ENCODE measurements at regions not wholly inside any gene's neighbourhood (a gene's known extent, or its start where the extent isn't known, plus 50 kb on each side); places are given as distances from the start of the nearest gene placed in this dataset.

DNA sequence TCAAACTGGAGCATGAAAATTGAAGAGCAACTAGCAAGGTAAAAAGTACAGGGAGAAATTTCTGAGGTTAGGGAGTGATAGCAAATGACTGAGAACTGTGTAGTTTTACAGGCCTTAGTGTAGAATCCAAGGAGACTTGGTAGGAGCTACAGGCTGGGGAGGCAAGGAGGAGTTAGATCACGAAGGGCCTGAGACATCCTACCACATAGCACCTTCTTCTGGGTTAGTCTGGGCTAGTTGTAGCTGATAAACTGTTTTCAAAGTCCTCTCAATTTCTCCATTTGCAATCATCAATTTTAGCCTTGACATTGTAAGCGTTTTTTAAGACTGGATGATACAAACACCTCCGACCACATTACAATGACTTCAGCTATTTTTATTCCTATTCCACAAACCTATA is 209.7 kb downstream of the TMEM200A start:
- no peak for DNase-seq (ENCODE audit: low read depth in 1 of 2, low spot score in 1 of 2)
- Histone ChIP-seq H3K4me3 (replicated peaks; ENCODE audit: insufficient read depth, low read length) (no peak overlapping the region), H3K27ac (replicated peaks) (no peak overlapping the region), H3K27me3 (ENCODE audit: insufficient read depth, poor library complexity, severe bottlenecking) (no peaks in the 10 kb centered on the region)
- TF ChIP-seq POLR2AphosphoS5 (IDR thresholded peaks at IDR 0.05; ENCODE audit: low read depth) (no peak), SPI1 (IDR thresholded peaks at IDR 0.05; ENCODE audit: borderline replicate concordance, low read depth) (no peak), GABPA (IDR thresholded peaks at IDR 0.05; ENCODE audit: low read depth) (no peak)
- TF ChIP-seq, protein P1, sequence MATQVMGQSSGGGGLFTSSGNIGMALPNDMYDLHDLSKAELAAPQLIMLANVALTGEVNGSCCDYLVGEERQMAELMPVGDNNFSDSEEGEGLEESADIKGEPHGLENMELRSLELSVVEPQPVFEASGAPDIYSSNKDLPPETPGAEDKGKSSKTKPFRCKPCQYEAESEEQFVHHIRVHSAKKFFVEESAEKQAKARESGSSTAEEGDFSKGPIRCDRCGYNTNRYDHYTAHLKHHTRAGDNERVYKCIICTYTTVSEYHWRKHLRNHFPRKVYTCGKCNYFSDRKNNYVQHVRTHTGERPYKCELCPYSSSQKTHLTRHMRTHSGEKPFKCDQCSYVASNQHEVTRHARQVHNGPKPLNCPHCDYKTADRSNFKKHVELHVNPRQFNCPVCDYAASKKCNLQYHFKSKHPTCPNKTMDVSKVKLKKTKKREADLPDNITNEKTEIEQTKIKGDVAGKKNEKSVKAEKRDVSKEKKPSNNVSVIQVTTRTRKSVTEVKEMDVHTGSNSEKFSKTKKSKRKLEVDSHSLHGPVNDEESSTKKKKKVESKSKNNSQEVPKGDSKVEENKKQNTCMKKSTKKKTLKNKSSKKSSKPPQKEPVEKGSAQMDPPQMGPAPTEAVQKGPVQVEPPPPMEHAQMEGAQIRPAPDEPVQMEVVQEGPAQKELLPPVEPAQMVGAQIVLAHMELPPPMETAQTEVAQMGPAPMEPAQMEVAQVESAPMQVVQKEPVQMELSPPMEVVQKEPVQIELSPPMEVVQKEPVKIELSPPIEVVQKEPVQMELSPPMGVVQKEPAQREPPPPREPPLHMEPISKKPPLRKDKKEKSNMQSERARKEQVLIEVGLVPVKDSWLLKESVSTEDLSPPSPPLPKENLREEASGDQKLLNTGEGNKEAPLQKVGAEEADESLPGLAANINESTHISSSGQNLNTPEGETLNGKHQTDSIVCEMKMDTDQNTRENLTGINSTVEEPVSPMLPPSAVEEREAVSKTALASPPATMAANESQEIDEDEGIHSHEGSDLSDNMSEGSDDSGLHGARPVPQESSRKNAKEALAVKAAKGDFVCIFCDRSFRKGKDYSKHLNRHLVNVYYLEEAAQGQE (IDR thresholded peaks at IDR 0.05; ENCODE audit: insufficient replicate concordance, low read depth), result no peak
- TF ChIP-seq, protein P2, sequence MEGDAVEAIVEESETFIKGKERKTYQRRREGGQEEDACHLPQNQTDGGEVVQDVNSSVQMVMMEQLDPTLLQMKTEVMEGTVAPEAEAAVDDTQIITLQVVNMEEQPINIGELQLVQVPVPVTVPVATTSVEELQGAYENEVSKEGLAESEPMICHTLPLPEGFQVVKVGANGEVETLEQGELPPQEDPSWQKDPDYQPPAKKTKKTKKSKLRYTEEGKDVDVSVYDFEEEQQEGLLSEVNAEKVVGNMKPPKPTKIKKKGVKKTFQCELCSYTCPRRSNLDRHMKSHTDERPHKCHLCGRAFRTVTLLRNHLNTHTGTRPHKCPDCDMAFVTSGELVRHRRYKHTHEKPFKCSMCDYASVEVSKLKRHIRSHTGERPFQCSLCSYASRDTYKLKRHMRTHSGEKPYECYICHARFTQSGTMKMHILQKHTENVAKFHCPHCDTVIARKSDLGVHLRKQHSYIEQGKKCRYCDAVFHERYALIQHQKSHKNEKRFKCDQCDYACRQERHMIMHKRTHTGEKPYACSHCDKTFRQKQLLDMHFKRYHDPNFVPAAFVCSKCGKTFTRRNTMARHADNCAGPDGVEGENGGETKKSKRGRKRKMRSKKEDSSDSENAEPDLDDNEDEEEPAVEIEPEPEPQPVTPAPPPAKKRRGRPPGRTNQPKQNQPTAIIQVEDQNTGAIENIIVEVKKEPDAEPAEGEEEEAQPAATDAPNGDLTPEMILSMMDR (IDR thresholded peaks at IDR 0.05; ENCODE audit: insufficient read depth, low read length), result no peak

DNA sequence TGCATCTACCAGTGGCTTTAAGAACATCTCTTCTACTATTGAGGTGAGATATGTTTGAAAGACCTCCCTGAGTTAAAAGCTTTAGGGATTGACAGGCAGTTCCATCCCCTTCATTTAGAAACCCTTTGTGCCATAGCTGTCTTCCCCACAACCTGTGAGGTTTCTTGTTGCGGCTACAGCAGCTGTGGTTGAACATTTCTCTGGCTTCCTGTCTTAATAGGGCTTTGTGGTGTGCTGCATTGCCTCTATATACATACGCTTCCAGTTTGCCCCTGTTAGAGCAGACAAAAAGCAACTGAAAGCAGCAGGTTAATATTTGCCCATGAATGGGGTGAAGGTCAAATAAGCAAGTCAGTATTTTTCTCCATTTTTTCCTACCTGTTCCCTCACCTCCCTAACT is 210.2 kb downstream of the TMEM200A start:
- no peak overlapping the region for H3K4me3 ChIP-seq (replicated peaks; ENCODE audit: insufficient read depth, low read length)
- DNase-seq (ENCODE audit: low read depth in 1 of 2, low spot score in 1 of 2), result no peak
- H3K27ac ChIP-seq (replicated peaks), result no peak overlapping the region
- TF ChIP-seq, protein P1 (IDR thresholded peaks at IDR 0.05; ENCODE audit: insufficient replicate concordance, low read depth), result no peak
- TF ChIP-seq POLR2AphosphoS5 (IDR thresholded peaks at IDR 0.05; ENCODE audit: low read depth) (no peak), GABPA (IDR thresholded peaks at IDR 0.05; ENCODE audit: low read depth) (no peak), SPI1 (IDR thresholded peaks at IDR 0.05; ENCODE audit: borderline replicate concordance, low read depth) (no peak)
- TF ChIP-seq, protein P2 (IDR thresholded peaks at IDR 0.05; ENCODE audit: insufficient read depth, low read length), result no peak
- no peaks in the 10 kb centered on the region for H3K27me3 ChIP-seq (ENCODE audit: insufficient read depth, poor library complexity, severe bottlenecking)

DNA sequence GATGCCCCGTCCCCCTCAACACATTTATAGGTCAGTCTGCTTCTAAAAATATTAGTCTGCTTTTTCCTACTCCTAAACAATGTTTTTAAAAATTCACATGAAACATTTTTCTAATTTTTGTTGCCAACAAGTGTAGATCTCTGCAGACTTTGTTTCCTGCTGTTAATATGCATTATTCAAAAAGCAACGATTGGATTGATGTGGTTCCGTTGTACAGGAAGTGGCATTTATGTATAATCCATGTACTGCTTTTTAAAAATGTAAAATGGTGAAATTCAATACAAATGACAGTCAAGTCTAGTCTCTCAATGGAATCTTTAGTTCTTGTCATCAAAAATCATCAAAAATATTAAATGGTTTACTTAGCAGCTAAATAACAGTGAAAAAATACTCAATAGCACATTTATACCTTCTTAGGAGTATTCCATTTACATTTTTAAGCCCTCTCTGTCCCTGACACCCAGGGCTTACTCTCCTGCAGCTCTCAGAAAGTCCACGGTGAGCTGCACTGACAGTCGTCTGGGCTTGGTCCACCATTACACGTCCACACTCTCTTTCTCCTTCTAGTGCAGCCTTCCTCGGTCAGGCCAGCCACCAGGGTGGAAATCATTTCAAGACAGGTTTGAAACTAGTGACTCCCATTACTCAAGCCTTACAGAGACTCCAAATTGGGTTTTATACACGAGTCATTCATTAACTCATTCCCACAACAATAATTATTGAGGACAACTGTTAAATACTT is 211.5 kb downstream of the TMEM200A start:
- Histone ChIP-seq H3K4me3 (replicated peaks; ENCODE audit: insufficient read depth, low read length) (no peak overlapping the region), H3K27me3 (ENCODE audit: insufficient read depth, poor library complexity, severe bottlenecking) (no peaks in the 10 kb centered on the region), H3K27ac (replicated peaks) (no peak overlapping the region)
- TF ChIP-seq POLR2AphosphoS5 (IDR thresholded peaks at IDR 0.05; ENCODE audit: low read depth), result no peak
- TF ChIP-seq, protein P1 (IDR thresholded peaks at IDR 0.05; ENCODE audit: insufficient replicate concordance, low read depth), result no peak
- TF ChIP-seq SPI1 (IDR thresholded peaks at IDR 0.05; ENCODE audit: borderline replicate concordance, low read depth), result no peak
- no peak for TF ChIP-seq GABPA (IDR thresholded peaks at IDR 0.05; ENCODE audit: low read depth)
- TF ChIP-seq, protein P2 (IDR thresholded peaks at IDR 0.05; ENCODE audit: insufficient read depth, low read length), result no peak
- DNase-seq (ENCODE audit: low read depth in 1 of 2, low spot score in 1 of 2), result no peak
